ENCODE measurements at regions not wholly inside any gene's neighbourhood (a gene's known extent, or its start where the extent isn't known, plus 50 kb on each side); places are given as distances from the start of the nearest gene placed in this dataset.

- TF ChIP-seq, protein P1, sequence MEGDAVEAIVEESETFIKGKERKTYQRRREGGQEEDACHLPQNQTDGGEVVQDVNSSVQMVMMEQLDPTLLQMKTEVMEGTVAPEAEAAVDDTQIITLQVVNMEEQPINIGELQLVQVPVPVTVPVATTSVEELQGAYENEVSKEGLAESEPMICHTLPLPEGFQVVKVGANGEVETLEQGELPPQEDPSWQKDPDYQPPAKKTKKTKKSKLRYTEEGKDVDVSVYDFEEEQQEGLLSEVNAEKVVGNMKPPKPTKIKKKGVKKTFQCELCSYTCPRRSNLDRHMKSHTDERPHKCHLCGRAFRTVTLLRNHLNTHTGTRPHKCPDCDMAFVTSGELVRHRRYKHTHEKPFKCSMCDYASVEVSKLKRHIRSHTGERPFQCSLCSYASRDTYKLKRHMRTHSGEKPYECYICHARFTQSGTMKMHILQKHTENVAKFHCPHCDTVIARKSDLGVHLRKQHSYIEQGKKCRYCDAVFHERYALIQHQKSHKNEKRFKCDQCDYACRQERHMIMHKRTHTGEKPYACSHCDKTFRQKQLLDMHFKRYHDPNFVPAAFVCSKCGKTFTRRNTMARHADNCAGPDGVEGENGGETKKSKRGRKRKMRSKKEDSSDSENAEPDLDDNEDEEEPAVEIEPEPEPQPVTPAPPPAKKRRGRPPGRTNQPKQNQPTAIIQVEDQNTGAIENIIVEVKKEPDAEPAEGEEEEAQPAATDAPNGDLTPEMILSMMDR (IDR thresholded peaks at IDR 0.05) = no peak
- no peak for TF ChIP-seq POLR2A (IDR thresholded peaks at IDR 0.05)
Observed at GRCh38 chr5:124824637-124825158, 78.3 kb upstream of the ZNF608 start.
